Esophagus squamous epithelium (tissue), 5 donors: ENCODE measurements at regions not wholly inside any gene's neighbourhood (a gene's known extent, or its start where the extent isn't known, plus 50 kb on each side); places are given as distances from the start of the nearest gene placed in this dataset.

ENCODE experiments used
- DNase-seq: peaks from one replicate; lab custom pipeline; 2025; lab: John Stamatoyannopoulos, UW
- H3K27ac ChIP-seq, 4 donors: fragments of 200-600 bp; sonication (generic); one replicate each; pipeline ENCODE4 v1.5.1; 2016 to 2019; ENCODE audit warnings: mild to moderate bottlenecking in 1 of 4
- H3K27me3 ChIP-seq, 4 donors: fragments of 200-600 bp; sonication (generic); 1 replicate in 3 of 4; 2 replicates in 1 of 4; pipeline versions ENCODE4 v1.5.1 to v1.6.0; 2017 to 2021; ENCODE audit warnings: antibody characterized with exemption in 1 of 4
- H3K36me3 ChIP-seq, 3 donors: fragments of 200-600 bp; sonication (generic); one replicate each; pipeline ENCODE4 v1.5.1; 2016 to 2019
- H3K4me1 ChIP-seq, 3 donors: fragments of 200-600 bp; sonication (generic); one replicate each; pipeline ENCODE4 v1.5.1; 2017 to 2019
- H3K4me3 ChIP-seq, 4 donors: fragments of 200-600 bp; sonication (generic); 1 replicate in 3 of 4; 2 replicates in 1 of 4; pipeline ENCODE4 v1.5.1; 2016 to 2019; ENCODE audit warnings: mild to moderate bottlenecking in 2 of 4, moderate library complexity in 1 of 4
- H3K9me3 ChIP-seq, 3 donors: fragments of 200-600 bp; sonication (generic); one replicate each; pipeline ENCODE4 v1.5.1; 2016 to 2019
- CTCF ChIP-seq, 6 experiments: fragments of 450-650 bp in 4 of 6; fragments of 200-600 bp in 2 of 6; sonication (generic) in 2 of 6; IDR thresholded peaks; one replicate each; pipeline ENCODE4 v1.5.1; 2016 to 2019; ENCODE audit warnings: antibody characterized with exemption in 6 of 6, mild to moderate bottlenecking in 4 of 6, moderate library complexity in 4 of 6
- POLR2A ChIP-seq, 4 donors: fragments of 450-650 bp; IDR thresholded peaks; one replicate each; pipeline ENCODE4 v1.6.1; 2017; ENCODE audit warnings: antibody characterized with exemption in 4 of 4, mild to moderate bottlenecking in 4 of 4, moderate library complexity in 3 of 4
- WGBS, 2 donors: methylation state at CpG; one replicate each; pipeline ENCODE4 v1.1.5; 2018; 5-methylcytosine and 5-hydroxymethylcytosine counted together
- intact Hi-C: fragments of 100-400 bp; cut with DNase I; formaldehyde crosslinking; loops from one replicate; pipeline ENCODE4 v1.15.0; 2022
- donor health status: DM: yes; HTN: yes; CAD: no.

- WGBS, 2 donors, result 85 to 100% methylated on average over 1 to 4 of the region's 4 CpGs
- Histone ChIP-seq H3K27me3 (peaks cover 0 to 2% (median 0%) of the 10 kb centered on the region in 4 donors), H3K9me3 (peaks cover 0 to 32% (median 12%) of the 10 kb centered on the region in 3 donors), H3K36me3 (no peaks in the 10 kb centered on the region), H3K4me1 (no peaks in the 10 kb centered on the region), H3K27ac (no peak overlapping the region), H3K4me3 (no peak overlapping the region)
- no peak for DNase-seq
- intact Hi-C loops, result no loop called here
- TF ChIP-seq CTCF (IDR thresholded peaks at IDR 0.05), result no peak
- no peak for TF ChIP-seq POLR2A (IDR thresholded peaks at IDR 0.05)
These were observed 222.9 kb downstream of the PSAT1 start for GRCh38 chr9:78519786-78520185.

GRCh38 chr9:78521680-78522079 lies 224.8 kb downstream of the PSAT1 start:
- Histone ChIP-seq H3K4me1 (no peaks in the 10 kb centered on the region), H3K36me3 (no peaks in the 10 kb centered on the region), H3K27me3 (peaks cover 0 to 2% (median 0%) of the 10 kb centered on the region in 4 donors), H3K4me3 (no peak overlapping the region), H3K9me3 (peaks cover 0 to 32% (median 12%) of the 10 kb centered on the region in 3 donors), H3K27ac (no peak overlapping the region)
- no peak for TF ChIP-seq CTCF (IDR thresholded peaks at IDR 0.05)
- no peak for TF ChIP-seq POLR2A (IDR thresholded peaks at IDR 0.05)
- intact Hi-C loops, result no loop called here
- no peak for DNase-seq

GRCh38 chr9:78525986-78526560 lies 229.1 kb downstream of the PSAT1 start:
- no peaks in the 10 kb centered on the region for H3K27me3 ChIP-seq
- WGBS, 2 donors, result 73 to 77% methylated on average over 2 of the region's 2 CpGs
- no peaks in the 10 kb centered on the region for H3K36me3 ChIP-seq
- DNase-seq, result no peak
- H3K4me3 ChIP-seq, result no peak overlapping the region
- H3K4me1 ChIP-seq, result no peaks in the 10 kb centered on the region
- TF ChIP-seq CTCF (IDR thresholded peaks at IDR 0.05) (no peak), POLR2A (IDR thresholded peaks at IDR 0.05) (no peak)
- intact Hi-C loops, result no loop called here
- H3K9me3 ChIP-seq, result peaks cover 0 to 5% (median 1%) of the 10 kb centered on the region in 3 donors
- no peak overlapping the region for H3K27ac ChIP-seq

GRCh38 chr9:78533500-78533899 lies 236.6 kb downstream of the PSAT1 start:
- WGBS, 2 donors, result 27 to 40% methylated on average over 2 of the region's 2 CpGs
- Histone ChIP-seq H3K4me3 (no peak overlapping the region), H3K27ac (no peak overlapping the region), H3K4me1 (no peaks in the 10 kb centered on the region), H3K27me3 (no peaks in the 10 kb centered on the region), H3K9me3 (no peaks in the 10 kb centered on the region), H3K36me3 (no peaks in the 10 kb centered on the region)
- TF ChIP-seq CTCF (IDR thresholded peaks at IDR 0.05) (no peak), POLR2A (IDR thresholded peaks at IDR 0.05) (no peak)
- intact Hi-C loops, result no loop called here
- no peak for DNase-seq

GRCh38 chr9:78539188-78539587 lies 242.3 kb downstream of the PSAT1 start:
- Histone ChIP-seq H3K36me3 (no peaks in the 10 kb centered on the region), H3K4me1 (no peaks in the 10 kb centered on the region), H3K27me3 (no peaks in the 10 kb centered on the region), H3K4me3 (no peak overlapping the region), H3K9me3 (no peaks in the 10 kb centered on the region), H3K27ac (no peak overlapping the region)
- DNase-seq, result no peak
- intact Hi-C loops, result no loop called here
- 78 to 83% methylated on average over 3 of the region's 3 CpGs for WGBS, 2 donors
- TF ChIP-seq CTCF (IDR thresholded peaks at IDR 0.05), result no peak
- no peak for TF ChIP-seq POLR2A (IDR thresholded peaks at IDR 0.05)
